Jurkat, Clone E6-1 (cell line): ENCODE measurements at regions not wholly inside any gene's neighbourhood (a gene's known extent, or its start where the extent isn't known, plus 50 kb on each side); places are given as distances from the start of the nearest gene placed in this dataset.
"Not testable (repeated sequence)": the region's sequence is repeated elsewhere in the genome, so short reads cannot be mapped to it uniquely, and the experiment has no call there.

ENCODE experiments used
- DNase-seq: peaks from one replicate; pipeline ENCODE4 v3.0.0-alpha.2; 2011; ENCODE audit warnings: low read depth, low spot score
- H3K4me3 ChIP-seq: 2 replicates; pipeline ENCODE4 v1.5.1; 2011; ENCODE audit warnings: mild to moderate bottlenecking, low read length, control low read depth, moderate library complexity

- no peak for DNase-seq
- H3K4me3 ChIP-seq, result no peak overlapping the region
Measured at GRCh38 chr1:115158181-115158580, 68.9 kb upstream of the TSPAN2 start.

GRCh38 chr1:115156826-115157468 is 67.6 kb upstream of the TSPAN2 start:
- H3K4me3 ChIP-seq, result no peak overlapping the region
- no peak for DNase-seq

GRCh38 chr1:115153966-115154557 is 64.8 kb upstream of the TSPAN2 start:
- H3K4me3 ChIP-seq, result no peak overlapping the region
- no peak for DNase-seq

DNA sequence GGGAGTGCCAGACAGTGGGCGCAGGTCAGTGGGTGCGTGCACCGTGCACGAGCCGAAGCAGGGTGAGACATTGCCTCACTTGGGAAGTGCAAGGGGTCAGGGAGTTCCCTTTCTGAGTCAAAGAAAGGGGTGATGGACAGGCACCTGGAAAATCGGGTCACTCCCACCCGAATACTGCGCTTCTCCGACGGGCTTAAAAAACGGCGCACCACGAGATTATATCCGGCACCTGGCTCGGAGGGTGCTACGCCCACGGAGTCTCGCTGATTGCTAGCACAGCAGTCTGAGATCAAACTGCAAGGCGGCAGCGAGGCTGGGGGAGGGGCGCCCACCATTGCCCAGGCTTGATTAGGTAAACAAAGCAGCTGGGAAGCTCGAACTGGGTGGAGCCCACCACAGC is 58.6 kb upstream of the TSPAN2 start:
- DNase-seq, result not testable (repeated sequence)
- peak overlapping the region; percentile 1; the same call in 1 of the 2 replicates for H3K4me3 ChIP-seq

DNA sequence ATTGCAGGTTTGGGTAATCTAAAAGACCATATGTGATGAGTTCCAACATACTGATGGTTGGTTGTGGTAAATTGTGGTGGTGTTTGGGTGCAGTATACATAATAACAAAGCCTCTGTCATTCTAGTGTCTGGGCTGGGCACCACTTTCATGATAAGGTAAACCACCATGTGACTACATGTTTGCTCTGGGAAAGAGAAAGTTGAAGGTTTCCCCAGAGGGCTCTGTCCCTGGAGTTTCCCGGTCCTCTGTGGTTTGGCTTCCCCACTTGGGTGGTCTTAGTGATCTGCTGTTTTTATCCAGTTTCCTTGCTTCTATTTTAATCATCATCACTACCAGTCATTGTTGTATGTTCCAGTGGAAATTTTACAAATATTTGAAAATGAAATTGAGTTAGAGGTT is 55.9 kb upstream of the TSPAN2 start:
- DNase-seq, result peak; percentile 28
- H3K4me3 ChIP-seq, result no peak overlapping the region

DNA sequence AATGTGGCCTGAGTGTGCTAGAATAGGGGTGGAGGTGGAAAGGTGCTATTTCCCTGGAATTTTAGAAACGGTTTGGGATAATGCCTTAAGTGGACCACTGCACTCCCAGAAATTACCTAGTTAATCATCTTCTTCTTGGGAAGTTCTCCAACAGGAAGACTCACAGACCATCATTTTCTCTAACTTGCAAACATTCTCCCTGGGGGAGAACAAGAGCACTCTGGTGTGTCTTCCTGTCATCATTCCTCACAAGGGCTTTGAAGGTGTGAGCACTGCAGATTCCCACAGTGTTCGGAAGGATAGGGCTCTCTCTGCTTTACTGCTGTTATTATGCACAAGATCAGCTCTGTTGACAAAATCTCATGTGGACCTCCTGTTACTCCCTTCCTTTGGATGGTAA is 54.9 kb upstream of the TSPAN2 start:
- DNase-seq, result no peak
- no peak overlapping the region for H3K4me3 ChIP-seq

DNA sequence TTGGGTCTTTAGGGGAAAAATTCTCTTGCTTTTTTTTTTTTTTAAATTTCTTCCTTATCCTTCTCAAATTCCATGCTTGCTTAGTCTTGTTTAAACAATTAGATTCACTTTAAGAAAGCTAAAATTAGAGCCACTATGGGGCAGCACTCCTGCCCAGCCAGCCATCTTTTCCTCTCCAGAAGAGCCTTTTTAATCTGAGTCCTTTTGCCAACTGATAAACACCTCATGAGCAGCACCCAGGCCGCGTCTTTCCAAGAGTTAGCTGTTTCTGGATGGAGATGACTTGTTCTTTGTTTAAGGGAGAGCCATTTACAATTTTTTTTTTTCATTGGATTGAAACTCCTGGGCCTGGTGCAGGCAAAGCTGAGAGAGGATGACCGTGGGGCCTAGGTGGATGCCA is 53.3 kb upstream of the TSPAN2 start:
- no peak for DNase-seq
- H3K4me3 ChIP-seq, result no peak overlapping the region

DNA sequence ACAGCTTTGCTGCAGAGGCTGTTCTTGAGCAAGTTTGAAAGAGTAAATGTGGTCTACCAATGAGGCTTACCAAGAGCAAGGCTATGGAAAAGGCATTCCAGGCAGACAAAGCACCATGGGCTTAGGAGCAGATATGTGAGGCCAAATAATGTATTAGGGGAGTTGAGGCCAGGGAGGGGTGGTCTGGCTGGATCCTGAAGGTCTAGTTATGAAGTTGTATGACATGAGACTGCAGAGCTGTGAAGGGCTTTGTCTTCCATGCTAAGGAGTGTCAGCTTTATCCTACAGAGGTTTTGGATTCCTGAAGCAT is 51.8 kb upstream of the TSPAN2 start:
- DNase-seq, result no peak

GRCh38 chr1:115140442-115141144 is 51.3 kb upstream of the TSPAN2 start:
- H3K4me3 ChIP-seq, result no peak overlapping the region
- DNase-seq, result no peak

More for the DNA sequence above, 51.8 kb upstream of the TSPAN2 start:
- no peak overlapping the region for H3K4me3 ChIP-seq

- DNase-seq, result no peak
- H3K4me3 ChIP-seq, result peak overlapping the region; percentile 41
Measured at GRCh38 chr1:115139381-115139780, 50.1 kb upstream of the TSPAN2 start.
